Right lobe of liver (tissue), 4 donors: ENCODE measurements at regions not wholly inside any gene's neighbourhood (a gene's known extent, or its start where the extent isn't known, plus 50 kb on each side); places are given as distances from the start of the nearest gene placed in this dataset.

Experiments used
- CTCF ChIP-seq, 4 donors: fragments of 200-600 bp in 3 of 4; fragments of 450-650 bp in 1 of 4; IDR thresholded peaks; one replicate each; pipeline versions ENCODE4 v1.5.1 to v1.8.0; 2016 to 2022; ENCODE audit warnings: antibody characterized with exemption in 4 of 4, mild to moderate bottlenecking in 2 of 4
- POLR2A ChIP-seq: fragments of 450-650 bp; IDR thresholded peaks from one replicate; pipeline ENCODE4 v1.6.1; 2017; ENCODE audit warnings: antibody characterized with exemption, mild to moderate bottlenecking
- donor health status: DM: no; HTN: no; CAD: no.
- donor health status: DM: no; HTN: no; CAD: no.
- donor health status: DM: no; HTN: yes; CAD: no.

- no peak for TF ChIP-seq CTCF (IDR thresholded peaks at IDR 0.05)
- no peak for TF ChIP-seq POLR2A
These were observed 114.0 kb upstream of the ARG1 start for GRCh38 chr6:131459005-131459404.
